ENCODE measurements at regions not wholly inside any gene's neighbourhood (a gene's known extent, or its start where the extent isn't known, plus 50 kb on each side); places are given as distances from the start of the nearest gene placed in this dataset.

GRCh38 chr12:81872400-81872799 is 113.2 kb upstream of the PPFIA2 start:
- Mint-ChIP-seq H3K4me1 (ENCODE audit: low read depth) (peaks cover 9% of the 10 kb centered on the region), H3K4me3 (no peak overlapping the region), H3K27me3 (ENCODE audit: low read depth) (no peaks in the 10 kb centered on the region), H3K9me3 (no peaks in the 10 kb centered on the region), H3K27ac (no peak overlapping the region), H3K36me3 (ENCODE audit: insufficient read depth in 2 of 2) (no peaks in the 10 kb centered on the region)
- ATAC-seq (replicated peaks in 1 of 2): peak; percentile 44 to 52
- no peak for DNase-seq

- H3K4me1 Mint-ChIP-seq (ENCODE audit: low read depth): no peaks in the 10 kb centered on the region
- no peak for DNase-seq
- no peaks in the 10 kb centered on the region for H3K36me3 Mint-ChIP-seq (ENCODE audit: insufficient read depth in 2 of 2)
- ATAC-seq (replicated peaks in 1 of 2): no peak
- no peaks in the 10 kb centered on the region for H3K9me3 Mint-ChIP-seq
- no peaks in the 10 kb centered on the region for H3K27me3 Mint-ChIP-seq (ENCODE audit: low read depth)
- no peak overlapping the region for H3K4me3 Mint-ChIP-seq
- H3K27ac Mint-ChIP-seq: no peak overlapping the region
These were observed 106.9 kb upstream of the PPFIA2 start for GRCh38 chr12:81866081-81866480.

GRCh38 chr12:81863406-81863805 is 104.3 kb upstream of the PPFIA2 start:
- Mint-ChIP-seq H3K9me3 (no peaks in the 10 kb centered on the region), H3K4me1 (ENCODE audit: low read depth) (no peaks in the 10 kb centered on the region)

DNA sequence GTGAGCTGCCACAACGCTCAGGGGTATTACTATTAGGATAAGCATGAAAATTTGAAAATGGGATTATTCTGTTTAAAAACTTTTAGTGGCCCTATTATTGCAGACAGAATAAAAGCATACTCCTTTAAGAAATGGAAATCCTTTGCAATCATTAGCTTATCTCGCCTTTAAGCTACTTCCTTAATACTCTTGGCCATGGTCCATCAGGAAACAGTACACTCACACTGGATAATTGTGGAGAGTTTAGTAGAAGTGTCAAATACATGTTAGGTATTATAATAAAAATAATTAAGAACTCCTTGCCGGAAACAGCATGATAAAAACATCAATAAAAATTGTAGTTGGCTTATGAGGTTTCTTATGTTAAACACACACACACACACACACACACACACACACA is 100.4 kb upstream of the PPFIA2 start:
- Mint-ChIP-seq H3K36me3 (ENCODE audit: insufficient read depth in 2 of 2) (no peaks in the 10 kb centered on the region), H3K9me3 (peaks cover 0 to 2% of the 10 kb centered on the region in 2 donors), H3K27me3 (ENCODE audit: low read depth) (no peaks in the 10 kb centered on the region), H3K4me1 (ENCODE audit: low read depth) (no peaks in the 10 kb centered on the region), H3K27ac (no peak overlapping the region), H3K4me3 (no peak overlapping the region)
- DNase-seq: no peak
- ATAC-seq (replicated peaks in 1 of 2): no peak

More at GRCh38 chr12:81863406-81863805, 104.3 kb upstream of the PPFIA2 start:
- DNase-seq (no peak), ATAC-seq (replicated peaks in 1 of 2) (no peak)
- Mint-ChIP-seq H3K27ac (no peak overlapping the region), H3K27me3 (ENCODE audit: low read depth) (no peaks in the 10 kb centered on the region), H3K36me3 (ENCODE audit: insufficient read depth in 2 of 2) (no peaks in the 10 kb centered on the region), H3K4me3 (no peak overlapping the region)

- Mint-ChIP-seq H3K27ac (no peak overlapping the region), H3K9me3 (no peaks in the 10 kb centered on the region), H3K36me3 (ENCODE audit: insufficient read depth in 2 of 2) (no peaks in the 10 kb centered on the region), H3K4me3 (no peak overlapping the region), H3K27me3 (ENCODE audit: low read depth) (peaks cover 5% of the 10 kb centered on the region), H3K4me1 (ENCODE audit: low read depth) (no peaks in the 10 kb centered on the region)
- no peak for ATAC-seq (replicated peaks in 1 of 2)
- no peak for DNase-seq
These were observed 84.4 kb upstream of the PPFIA2 start for GRCh38 chr12:81843599-81843998.

- ATAC-seq (replicated peaks in 1 of 2) (peak; percentile 72 to 91), DNase-seq (peak; percentile 16 to 53)
- H3K36me3 Mint-ChIP-seq (ENCODE audit: insufficient read depth in 2 of 2): no peaks in the 10 kb centered on the region
- H3K4me3 Mint-ChIP-seq: no peak overlapping the region
- no peaks in the 10 kb centered on the region for H3K27me3 Mint-ChIP-seq (ENCODE audit: low read depth)
- H3K9me3 Mint-ChIP-seq: peaks cover 0 to 4% of the 10 kb centered on the region in 2 donors
- H3K27ac Mint-ChIP-seq: no peak overlapping the region
- peaks cover 12% of the 10 kb centered on the region for H3K4me1 Mint-ChIP-seq (ENCODE audit: low read depth)
These were observed 76.6 kb upstream of the PPFIA2 start for GRCh38 chr12:81835783-81836182.

GRCh38 chr12:81819991-81820633 is 61.0 kb upstream of the PPFIA2 start:
- Mint-ChIP-seq H3K36me3 (ENCODE audit: insufficient read depth in 2 of 2) (no peaks in the 10 kb centered on the region), H3K27ac (peak overlapping the region; percentile 19), H3K4me1 (ENCODE audit: low read depth) (peaks cover 16% of the 10 kb centered on the region), H3K9me3 (peaks cover 0 to 8% of the 10 kb centered on the region in 2 donors), H3K27me3 (ENCODE audit: low read depth) (peaks cover 9% of the 10 kb centered on the region), H3K4me3 (no peak overlapping the region)
- ATAC-seq (replicated peaks in 1 of 2) (no peak), DNase-seq (no peak)

- H3K27ac Mint-ChIP-seq: no peak overlapping the region
- H3K36me3 Mint-ChIP-seq (ENCODE audit: insufficient read depth in 2 of 2): peaks cover 3 to 14% of the 10 kb centered on the region in 2 donors
- peaks cover 21% of the 10 kb centered on the region for H3K4me1 Mint-ChIP-seq (ENCODE audit: low read depth)
- DNase-seq (no peak), ATAC-seq (replicated peaks in 1 of 2) (no peak)
- no peak overlapping the region for H3K4me3 Mint-ChIP-seq
- peaks cover 39% of the 10 kb centered on the region for H3K27me3 Mint-ChIP-seq (ENCODE audit: low read depth)
- H3K9me3 Mint-ChIP-seq: peaks cover 12 to 17% of the 10 kb centered on the region in 2 donors
These were observed 56.5 kb upstream of the PPFIA2 start for GRCh38 chr12:81815611-81816010.

- ATAC-seq (replicated peaks in 1 of 2): no peak
- H3K9me3 Mint-ChIP-seq: peaks cover 11 to 12% of the 10 kb centered on the region in 2 donors
- no peak overlapping the region for H3K27ac Mint-ChIP-seq
- peaks cover 32% of the 10 kb centered on the region for H3K4me1 Mint-ChIP-seq (ENCODE audit: low read depth)
- no peak for DNase-seq
- peaks cover 39% of the 10 kb centered on the region for H3K27me3 Mint-ChIP-seq (ENCODE audit: low read depth)
- no peak overlapping the region for H3K4me3 Mint-ChIP-seq
- peaks cover 3 to 14% of the 10 kb centered on the region in 2 donors for H3K36me3 Mint-ChIP-seq (ENCODE audit: insufficient read depth in 2 of 2)
These were observed 52.6 kb upstream of the PPFIA2 start for GRCh38 chr12:81811778-81812125.

DNA sequence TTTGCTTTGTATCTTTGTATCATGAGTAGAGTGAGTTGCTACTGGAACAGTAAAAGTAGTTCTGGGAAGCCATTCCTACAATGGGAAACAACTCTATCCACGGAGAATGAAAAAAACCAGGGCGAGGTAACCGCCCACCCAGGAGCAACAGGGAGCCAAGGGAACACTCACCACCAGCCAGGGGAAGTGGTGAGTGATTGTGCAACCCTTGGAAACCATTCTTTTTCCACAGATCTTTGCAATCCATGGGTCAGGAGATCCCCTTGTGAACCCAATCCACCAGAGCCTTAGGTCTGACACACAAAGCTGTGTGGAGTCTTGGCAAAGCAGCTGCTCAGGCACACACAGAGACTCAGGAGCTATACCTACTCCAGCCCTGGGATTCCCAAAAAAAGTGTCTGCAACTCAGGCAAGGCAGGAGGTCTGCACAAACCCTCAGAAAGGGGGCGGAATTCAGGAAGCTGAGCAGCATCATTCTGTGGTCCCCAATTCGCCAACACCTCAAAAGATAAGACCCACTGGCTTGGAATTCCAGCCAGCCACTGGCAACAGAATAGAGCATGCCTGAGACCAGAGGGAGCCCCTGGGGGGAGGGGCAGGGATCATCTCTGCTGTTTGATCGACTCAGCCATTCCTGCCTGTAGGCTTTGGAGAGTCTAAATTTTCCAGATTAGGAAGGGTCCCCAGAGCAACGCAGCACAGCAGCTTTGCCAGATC is 52.1 kb upstream of the PPFIA2 start:
- peaks cover 39% of the 10 kb centered on the region for H3K27me3 Mint-ChIP-seq (ENCODE audit: low read depth)
- no peak for ATAC-seq (replicated peaks in 1 of 2)
- no peak for DNase-seq
- H3K36me3 Mint-ChIP-seq (ENCODE audit: insufficient read depth in 2 of 2): peaks cover 3 to 14% of the 10 kb centered on the region in 2 donors
- peaks cover 32% of the 10 kb centered on the region for H3K4me1 Mint-ChIP-seq (ENCODE audit: low read depth)
- H3K27ac Mint-ChIP-seq: no peak overlapping the region
- peaks cover 9 to 12% of the 10 kb centered on the region in 2 donors for H3K9me3 Mint-ChIP-seq
- H3K4me3 Mint-ChIP-seq: no peak overlapping the region

DNA sequence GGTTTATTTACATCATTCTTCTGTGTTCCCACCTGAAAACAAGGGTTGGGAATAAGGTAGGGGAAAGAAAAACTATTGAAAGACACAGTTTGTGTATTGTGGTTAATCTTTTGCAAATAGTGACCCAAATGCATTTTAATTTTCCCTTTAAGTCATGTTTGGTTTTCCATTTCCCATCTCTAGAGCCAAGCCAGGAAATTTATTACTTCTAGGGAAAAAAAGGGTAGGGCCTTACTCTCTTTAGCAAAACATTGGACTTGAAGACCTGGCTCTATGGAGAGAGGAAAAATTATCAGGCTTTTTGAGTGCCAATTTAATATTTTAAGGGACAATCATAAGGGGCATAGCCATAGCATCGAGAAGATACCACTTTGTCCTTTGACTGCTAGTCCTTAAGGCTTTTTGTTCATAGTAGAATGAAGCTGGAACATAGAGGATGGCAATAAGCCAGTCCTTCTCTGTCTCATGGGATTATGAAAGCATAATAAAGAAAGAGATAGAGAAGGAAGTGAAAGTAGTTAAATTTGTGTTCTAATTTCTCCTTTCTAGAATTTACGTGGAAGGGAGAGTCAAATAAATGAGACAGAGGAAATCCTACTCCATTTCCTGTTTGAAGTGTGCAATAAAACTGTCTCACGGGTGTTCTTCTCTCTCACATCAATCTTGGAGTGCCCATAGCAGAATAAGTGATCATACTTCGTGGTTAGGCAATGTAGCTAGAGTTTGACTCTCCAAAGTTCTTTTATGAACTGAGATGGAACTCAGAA is 50.9 kb upstream of the PPFIA2 start:
- peak; percentile 64 to 88 for ATAC-seq (replicated peaks in 1 of 2)
- peaks cover 23% of the 10 kb centered on the region for H3K4me1 Mint-ChIP-seq (ENCODE audit: low read depth)
- H3K4me3 Mint-ChIP-seq: no peak overlapping the region
- H3K9me3 Mint-ChIP-seq: peaks cover 9 to 12% of the 10 kb centered on the region in 2 donors
- peaks cover 29% of the 10 kb centered on the region for H3K27me3 Mint-ChIP-seq (ENCODE audit: low read depth)
- no peak for DNase-seq
- H3K36me3 Mint-ChIP-seq (ENCODE audit: insufficient read depth in 2 of 2): peaks cover 3 to 14% of the 10 kb centered on the region in 2 donors
- no peak overlapping the region for H3K27ac Mint-ChIP-seq

GRCh38 chr12:81809113-81809777 is 50.1 kb upstream of the PPFIA2 start:
- Mint-ChIP-seq H3K4me1 (ENCODE audit: low read depth) (peaks cover 18% of the 10 kb centered on the region), H3K27ac (no peak overlapping the region), H3K27me3 (ENCODE audit: low read depth) (peaks cover 21% of the 10 kb centered on the region), H3K9me3 (peaks cover 7 to 9% of the 10 kb centered on the region in 2 donors), H3K36me3 (ENCODE audit: insufficient read depth in 2 of 2) (peaks cover 3 to 11% of the 10 kb centered on the region in 2 donors), H3K4me3 (no peak overlapping the region)
- ATAC-seq (replicated peaks in 1 of 2) (peak in 1 of 2 donors; percentile 58), DNase-seq (no peak)
